CD4-positive, alpha-beta T cell treated with Interleukin-4 for 4 hours (primary cell): ENCODE measurements at regions not wholly inside any gene's neighbourhood (a gene's known extent, or its start where the extent isn't known, plus 50 kb on each side); places are given as distances from the start of the nearest gene placed in this dataset.
A peak's percentile ranks its signal among the peaks of the same experiment; 100 is the strongest.

Source experiments
- DNase-seq: peaks from one replicate; pipeline ENCODE4 v3.0.0-alpha.2; 2020

DNA sequence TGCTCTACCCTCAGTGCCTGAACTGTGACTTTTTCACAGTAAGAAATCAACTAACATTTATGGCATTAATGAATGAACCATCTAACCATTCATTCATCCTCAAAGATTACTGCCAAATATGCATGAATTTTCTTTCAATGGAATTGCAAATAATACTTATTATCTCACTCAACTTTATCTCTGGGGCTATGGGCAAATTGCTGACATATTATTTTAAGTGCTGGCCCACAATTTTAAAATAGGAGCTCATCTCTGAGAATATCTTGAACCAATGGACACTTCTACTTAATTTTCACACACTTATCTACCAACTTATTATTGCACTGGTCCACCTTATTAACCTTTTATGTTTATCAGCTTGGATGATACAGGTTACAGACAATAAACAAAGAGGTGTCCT lies 182.8 kb downstream of the RBM43 start:
- DNase-seq, result no peak

DNA sequence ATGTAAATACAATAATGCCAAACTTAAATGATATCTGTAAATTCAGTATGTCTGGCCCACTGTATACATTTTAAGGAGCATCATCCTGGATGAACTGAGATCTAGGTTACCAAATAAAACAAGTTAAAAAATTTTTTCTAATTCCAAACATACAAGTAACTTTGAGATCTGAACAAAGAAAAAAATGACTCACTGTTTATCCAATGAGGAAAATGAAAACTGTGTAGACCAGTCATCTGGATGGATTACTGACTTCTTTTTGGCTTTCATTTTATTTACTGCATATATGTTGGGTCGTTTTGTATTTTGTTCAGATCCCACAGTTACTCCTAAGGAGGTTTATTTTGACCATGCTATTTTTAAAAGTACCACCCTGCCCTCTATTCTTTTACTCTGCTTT lies 189.8 kb downstream of the RBM43 start:
- DNase-seq, result no peak

DNA sequence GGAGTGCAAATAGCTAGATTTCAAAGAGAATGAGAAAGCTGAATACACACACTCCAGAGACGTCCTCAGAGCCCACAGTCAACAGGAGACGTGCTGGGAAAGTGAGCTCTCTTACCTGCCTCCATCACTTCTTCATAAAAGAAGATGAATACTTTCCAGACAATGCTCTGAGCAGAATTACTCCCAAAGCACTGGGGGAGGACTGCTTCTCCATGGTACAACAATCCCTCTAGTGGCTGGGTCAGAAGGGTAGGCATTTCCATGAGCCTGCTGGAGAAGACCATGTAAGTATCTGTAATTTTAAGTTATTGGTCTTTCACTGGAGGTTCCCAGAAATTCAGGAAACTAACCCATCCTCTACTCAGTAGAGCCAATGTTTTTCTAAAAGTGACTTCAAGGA lies 190.3 kb downstream of the RBM43 start:
- no peak for DNase-seq

- no peak for DNase-seq
Observed at GRCh38 chr2:151070253-151070652, 191.4 kb downstream of the RBM43 start.

- no peak for DNase-seq
Observed at GRCh38 chr2:151067658-151068369, 193.8 kb downstream of the RBM43 start.

- no peak for DNase-seq
Observed at GRCh38 chr2:151063271-151063670, 198.4 kb downstream of the RBM43 start.

DNA sequence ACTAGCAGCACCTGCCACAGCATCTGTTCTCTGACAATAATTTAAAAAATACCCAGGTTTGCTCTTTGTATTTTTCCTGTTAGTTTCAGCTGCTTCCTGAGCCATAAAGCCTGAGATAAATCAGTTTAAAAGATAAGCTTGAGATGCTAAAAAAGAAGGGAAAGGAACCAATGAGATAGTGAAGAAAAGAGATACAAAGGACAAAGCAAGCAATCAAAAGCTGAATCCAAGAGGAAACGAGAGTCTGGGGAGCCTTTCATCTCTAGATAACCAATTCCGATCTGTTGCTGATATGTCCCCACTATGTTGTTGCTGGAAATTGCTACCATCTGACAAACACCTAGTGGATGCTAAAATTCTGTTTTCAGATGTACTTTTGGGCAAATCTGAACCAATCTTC lies 201.4 kb downstream of the RBM43 start:
- no peak for DNase-seq

DNA sequence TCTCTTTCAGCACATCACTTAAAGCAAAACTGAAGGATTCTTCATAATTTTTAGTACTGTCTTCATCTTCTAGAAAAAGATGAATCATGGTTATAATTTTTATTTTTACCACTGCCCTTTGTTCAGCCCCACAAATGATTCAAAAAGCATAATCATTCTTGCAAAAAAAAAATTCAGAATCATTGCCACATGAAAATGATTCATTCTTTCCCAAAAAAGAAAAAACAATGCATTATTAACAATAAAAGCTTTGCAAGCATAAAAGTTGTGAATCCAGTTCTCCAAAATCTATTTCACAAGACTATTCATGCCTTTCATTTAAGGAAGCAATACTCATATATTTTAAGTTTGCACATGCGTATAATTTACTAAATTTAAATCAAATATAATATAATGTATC lies 204.8 kb downstream of the RBM43 start:
- no peak for DNase-seq

DNA sequence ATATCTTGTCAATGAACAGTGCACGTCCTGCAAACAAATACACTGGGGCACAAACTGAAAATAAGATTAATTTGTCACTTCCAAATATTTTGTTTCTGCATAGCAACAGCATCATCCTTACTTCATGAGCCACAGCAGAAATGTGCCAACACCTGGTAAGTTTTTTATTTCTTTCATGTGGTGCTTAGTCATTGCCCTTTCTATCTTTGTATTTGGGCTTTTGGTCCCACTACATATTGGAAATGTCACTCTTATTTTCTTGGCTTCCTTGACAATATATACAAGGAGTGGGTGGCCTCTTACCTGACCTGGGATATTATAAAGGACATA lies 208.0 kb downstream of the RBM43 start:
- no peak for DNase-seq

DNA sequence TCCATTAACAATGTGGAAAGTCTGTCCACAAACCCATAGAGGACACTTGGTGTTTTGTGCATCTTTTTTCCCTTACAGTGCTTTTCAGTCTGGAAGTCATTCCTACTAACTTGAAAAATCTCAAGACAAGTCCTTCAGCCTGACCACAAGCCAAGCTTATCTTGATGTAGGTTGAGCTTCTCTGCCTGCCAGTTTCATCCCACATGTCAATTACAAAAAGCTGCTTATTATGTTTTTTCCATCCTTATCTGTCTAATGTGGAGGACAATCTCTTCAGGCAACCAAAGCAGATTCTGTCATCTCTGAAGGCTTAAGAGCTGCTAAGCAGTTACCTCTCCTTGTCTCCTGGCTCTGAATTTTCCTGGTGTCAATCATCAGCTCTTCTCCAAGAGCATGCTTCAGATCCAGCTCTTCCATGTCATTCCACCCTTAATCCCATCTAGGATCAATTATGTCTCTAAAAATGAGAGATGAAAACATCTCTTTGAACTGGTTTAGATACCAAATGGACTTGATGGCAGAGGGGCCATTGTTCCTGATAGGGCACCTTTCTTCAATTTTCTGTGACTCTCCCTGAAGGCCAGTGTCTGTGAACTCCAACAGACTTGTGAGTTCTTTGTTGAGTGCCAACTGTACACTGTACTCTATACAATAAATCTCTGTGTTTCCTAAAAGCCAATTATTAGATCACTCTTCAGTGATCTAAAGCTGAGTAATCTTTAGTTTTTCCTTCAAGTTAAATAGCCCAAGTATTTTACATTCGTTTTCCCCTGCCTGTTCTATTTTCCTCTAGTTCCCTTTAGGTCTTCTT lies 208.6 kb downstream of the RBM43 start:
- no peak for DNase-seq

DNA sequence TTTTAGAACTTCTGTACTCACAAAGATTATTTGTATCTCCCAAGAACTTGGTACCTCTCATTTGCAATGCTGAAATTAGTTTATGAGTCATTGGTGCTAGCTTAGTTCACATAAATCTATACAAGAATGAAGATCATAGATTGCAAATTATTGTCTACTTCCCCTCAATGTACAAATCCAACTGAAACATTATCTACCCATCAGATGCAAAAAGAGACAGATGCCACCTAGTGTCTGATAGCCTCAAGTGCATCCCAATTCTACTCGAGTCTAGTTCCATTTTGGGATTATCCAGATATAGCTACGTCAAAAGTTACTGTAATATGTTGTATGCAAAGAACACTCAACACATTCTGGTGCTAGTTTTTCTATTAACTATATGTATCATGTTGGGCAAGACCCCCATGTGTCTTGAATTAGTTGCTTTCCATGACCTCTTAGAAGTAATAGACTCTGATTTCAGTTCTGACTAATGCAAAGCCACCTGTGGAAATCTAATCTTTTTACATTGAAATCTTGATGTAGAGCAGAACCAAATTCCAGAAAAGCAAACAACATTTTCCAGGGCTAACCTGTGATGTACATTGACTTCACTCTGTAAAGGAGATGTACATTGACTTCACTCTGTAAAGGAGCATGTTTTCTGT lies 210.0 kb downstream of the RBM43 start:
- DNase-seq, result peak; percentile 47

DNA sequence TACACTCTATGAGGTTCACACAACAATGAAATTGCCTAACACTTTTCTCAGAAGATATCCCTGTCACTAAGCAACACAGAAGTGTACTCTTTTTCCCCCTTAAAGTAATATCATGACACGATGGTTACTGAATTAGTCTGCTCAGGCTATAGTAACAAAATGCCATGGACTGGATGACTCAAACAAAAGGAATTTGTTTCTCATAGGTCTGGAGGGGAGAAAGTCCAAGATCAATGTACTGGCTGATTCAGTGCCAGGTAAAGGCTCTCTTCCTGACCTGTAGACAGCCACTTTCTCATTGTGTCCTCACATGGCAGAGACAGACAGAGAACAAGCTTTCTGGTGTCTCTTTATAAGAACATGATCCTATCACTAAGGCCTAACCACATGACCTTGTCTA lies 211.9 kb downstream of the RBM43 start:
- DNase-seq, result no peak

- no peak for DNase-seq
Observed at GRCh38 chr2:151048331-151049054, 213.2 kb downstream of the RBM43 start.

DNA sequence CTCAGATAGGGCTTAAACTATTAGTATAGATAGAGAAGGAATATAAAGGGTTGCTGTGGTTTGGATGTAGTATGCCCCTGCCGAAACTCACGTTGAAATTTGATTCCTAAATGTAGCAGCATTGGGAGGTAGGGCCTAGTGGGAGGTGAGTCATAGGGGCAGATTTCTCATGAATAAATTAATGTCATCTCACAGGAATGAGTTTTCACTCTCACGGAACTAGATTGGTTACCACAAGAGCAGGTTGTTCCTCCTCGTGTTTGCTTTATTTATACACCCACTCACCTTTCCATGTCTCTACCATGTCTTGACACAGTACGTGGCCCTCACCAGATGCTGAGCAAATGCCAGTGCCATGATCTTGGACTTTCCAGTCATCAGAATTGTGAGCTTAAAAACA lies 218.2 kb downstream of the RBM43 start:
- no peak for DNase-seq

- DNase-seq, result no peak
Observed at GRCh38 chr2:151042964-151043363, 218.7 kb downstream of the RBM43 start.

DNA sequence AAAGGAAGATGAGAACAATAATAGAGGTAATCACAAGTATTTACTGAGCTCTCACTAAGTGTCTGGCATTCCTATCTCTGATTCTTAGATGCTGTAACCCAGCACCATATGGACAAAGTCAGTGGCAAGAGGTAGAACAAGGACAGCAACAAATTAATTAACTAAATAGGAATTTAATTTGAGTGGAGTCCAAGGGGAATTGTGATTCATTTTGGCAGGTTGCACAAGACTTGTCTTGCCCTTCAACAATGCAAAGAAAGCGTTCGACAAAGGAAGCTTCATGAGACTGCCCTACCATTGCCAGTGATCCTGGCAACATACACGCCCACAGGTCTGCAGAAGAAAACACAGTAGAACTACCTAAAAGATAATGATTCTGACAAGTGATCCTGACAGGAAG lies 221.6 kb downstream of the RBM43 start:
- no peak for DNase-seq

GRCh38 chr2:151038516-151038915 lies 223.1 kb downstream of the RBM43 start:
- no peak for DNase-seq

GRCh38 chr2:151037434-151037833 lies 224.2 kb downstream of the RBM43 start:
- DNase-seq, result no peak

DNA sequence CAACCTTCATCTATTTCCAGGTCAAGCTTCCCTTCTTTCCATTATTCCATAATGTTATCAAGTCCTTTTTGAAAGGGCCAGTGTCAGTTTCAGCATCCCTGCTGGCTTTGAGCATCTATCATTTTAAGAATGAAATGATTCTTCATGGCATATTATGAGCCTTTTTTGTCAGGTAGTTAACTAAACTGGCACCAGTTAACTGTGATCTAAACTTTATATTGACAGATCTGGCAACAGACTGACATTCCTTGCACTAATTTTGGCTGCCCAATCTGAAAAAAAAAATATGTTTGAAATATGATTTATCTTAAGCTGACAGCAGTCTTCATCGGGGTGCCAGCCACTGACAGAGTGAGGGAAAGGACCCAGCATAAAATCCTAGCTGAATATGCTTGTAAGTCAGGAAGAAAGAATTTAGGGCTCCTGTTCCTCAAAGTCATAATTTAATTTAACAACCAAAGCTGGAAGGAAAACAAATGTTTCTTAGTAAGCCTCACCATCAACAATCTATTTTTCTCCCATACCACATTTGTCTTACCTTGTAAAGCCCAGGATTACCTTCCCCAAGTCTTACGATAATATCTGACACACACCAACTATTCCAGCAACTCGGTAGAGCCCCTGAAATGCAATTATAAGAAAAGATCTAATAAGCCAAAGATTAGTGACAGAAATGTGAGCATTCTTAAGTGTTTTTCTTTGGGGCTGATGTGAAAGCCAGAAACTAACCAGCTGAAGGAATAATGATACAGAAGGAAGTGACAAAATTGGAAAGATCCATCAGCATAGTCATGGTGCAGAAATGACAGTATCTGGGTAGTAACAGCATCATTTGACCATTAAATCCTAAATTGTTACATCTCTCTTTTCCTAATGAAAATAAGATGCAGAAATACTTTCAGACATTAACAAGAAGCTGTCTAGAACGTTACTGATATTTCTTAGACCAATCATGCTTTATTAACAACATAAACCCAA lies 228.1 kb downstream of the RBM43 start:
- no peak for DNase-seq

DNA sequence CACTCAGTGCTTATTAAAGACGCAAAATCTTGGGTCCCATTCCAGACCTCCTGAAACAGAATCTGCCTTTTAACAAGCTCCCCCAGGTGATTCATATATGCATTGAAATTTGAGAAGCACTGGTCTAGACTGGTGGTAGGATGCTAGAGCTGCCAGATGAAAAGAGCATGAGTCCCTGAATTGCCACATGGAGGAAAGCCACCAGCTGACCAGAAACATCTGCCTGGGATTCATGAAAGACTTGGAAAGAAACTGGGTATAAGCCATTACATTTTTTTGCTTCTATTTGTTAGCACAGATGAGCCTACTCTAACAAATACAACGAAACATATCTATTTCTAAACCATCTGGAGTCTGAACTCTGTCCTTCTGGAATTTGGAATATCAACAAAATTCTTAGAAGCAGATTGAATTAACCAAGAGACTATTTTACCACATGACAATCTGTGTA lies 228.9 kb downstream of the RBM43 start:
- DNase-seq, result no peak

DNA sequence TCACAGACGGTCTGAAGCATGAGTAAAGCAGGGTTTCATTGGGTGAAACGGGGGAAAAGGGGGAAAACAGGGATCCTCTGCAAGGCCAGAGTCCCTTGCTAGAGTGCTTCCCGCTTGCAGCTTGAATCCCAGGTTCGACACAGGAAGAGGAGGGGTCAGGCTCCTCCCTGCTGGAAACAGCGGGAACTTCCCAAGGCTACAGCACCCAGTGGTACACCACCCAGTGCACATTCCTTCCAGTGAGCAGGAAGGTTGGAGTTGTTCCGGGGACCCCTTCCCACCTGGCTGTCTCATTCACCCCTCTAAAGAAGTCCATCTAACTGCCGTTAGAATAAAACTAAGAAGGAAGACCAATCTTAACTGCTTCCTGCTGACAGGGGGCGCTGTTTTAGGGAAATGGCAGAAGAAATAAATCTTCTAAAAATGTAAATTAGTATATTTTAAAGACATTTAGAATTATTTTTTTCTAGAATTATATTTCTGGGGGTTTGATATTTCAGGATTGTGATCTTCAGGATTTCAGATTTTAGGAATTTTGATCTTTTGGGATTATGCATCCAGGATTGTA lies 230.9 kb downstream of the RBM43 start:
- no peak for DNase-seq
